ENCODE measurements at regions not wholly inside any gene's neighbourhood (a gene's known extent, or its start where the extent isn't known, plus 50 kb on each side); places are given as distances from the start of the nearest gene placed in this dataset.
"Not testable (repeated sequence)": the region's sequence is repeated elsewhere in the genome, so short reads cannot be mapped to it uniquely, and the experiment has no call there.

DNA sequence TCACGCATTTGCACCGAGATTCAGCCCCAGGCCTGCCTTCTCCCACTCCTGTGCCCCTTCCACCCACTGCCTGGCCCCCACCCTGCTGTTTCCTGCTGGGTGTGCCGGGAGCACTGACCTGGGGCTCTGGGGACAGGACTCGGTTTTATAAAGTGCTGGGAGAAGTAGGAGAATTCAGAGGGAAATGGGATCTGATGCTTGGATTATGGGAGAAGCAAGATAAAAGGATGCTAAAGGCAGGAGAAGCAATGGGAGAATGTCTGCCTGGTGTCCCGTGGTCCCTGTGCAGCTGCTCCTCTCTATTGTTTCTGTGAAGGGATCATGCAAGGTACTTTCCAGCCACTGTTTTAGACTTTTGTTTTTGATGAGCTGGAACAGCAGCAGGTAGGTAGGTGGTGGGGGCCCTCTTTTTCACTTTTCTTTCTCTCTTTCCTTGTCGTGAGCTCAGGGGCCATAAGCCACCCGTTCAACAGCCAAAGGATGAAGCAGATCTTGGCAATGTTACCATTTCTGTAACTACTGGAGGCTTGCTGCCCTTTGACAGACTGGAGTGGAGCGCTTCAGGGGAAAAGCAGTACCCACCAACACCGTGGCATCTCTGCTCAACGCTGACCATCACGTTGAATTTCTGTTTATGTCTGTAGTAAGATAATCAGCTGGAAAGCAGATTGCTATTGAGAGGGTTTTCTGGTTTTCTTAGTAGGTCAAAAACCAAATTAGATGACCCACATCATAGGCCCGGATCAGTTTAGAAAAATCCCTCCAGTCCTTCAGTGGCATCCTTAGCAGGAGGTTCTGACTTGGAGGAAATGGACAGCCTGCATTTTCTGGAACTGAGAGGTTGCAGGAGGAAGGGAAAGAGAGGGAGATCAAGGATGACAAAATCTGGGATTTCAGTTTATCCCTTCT lies 63.8 kb upstream of the ENPP6 start:
- no peak for DNase-seq (ENCODE audit: low read depth)

DNA sequence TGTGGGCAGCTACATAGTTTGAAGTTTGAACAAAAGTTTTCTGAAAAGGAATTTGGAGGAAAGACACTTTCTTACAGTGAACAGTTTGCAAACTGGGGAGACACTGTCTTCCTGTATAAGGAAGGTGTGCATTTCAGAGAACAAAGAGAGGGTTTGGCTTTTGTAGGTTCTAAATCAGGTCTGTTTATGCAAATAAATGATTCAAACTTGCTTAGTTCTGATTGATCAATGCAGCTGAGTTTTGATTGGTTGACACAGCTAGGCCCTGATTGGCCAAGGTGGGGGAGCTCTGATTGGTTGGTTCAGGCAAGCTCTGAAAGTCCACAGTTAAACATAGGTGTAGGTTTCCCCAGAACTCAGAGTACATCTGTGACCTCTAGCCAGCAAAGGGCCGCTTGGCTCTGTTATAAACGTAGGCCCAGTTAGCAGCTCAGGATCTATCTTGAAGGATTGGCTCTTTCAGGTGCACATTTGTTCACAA lies 63.0 kb upstream of the ENPP6 start:
- DNase-seq (ENCODE audit: low read depth), result no peak

DNA sequence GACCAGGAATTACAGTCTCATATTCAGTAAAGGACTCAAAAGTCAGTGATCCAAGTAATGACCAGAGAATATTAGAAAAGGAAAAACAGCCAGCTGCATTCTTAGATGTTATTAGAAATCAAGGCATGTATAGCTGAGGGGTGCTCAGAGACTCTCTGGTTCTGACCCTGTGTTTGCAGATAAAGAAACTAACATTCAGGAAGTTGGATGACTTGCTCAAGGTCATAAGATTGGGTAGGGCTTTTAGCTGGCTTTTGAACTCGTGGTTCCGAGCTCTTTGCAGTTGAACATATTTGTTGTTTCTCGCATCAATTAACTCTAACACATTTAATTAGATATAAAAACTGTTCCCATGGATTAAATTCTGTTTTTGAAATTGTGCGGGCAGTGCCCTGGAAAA lies 62.5 kb upstream of the ENPP6 start:
- DNase-seq (ENCODE audit: low read depth), result no peak

DNA sequence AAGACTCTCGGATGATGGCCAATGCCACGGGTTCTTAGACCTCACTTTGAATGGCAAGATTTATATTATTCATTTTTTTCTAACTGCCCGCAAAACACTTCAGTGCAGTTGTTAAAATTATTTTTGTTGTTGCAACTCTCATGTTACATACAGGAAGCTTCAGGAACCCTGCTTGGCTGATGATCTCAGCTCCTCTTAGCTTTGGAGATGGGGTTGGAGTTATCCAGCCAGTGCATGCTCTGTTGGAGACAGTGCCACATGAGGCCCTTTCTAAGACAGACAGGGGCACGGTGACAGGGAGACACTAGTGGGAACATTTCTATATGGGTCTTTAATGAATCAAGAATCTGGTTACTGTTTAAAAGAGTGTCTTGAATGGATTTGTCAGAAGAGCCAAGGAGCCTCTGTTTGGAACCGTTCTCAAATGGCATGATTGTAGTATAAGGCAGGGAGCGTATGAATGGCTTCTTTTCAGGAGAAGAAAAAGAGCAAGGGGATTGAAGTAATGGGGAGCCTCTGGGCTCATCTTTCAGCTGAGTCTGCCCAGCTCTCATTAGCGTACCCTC lies 61.9 kb upstream of the ENPP6 start:
- DNase-seq (ENCODE audit: low read depth), result no peak

DNA sequence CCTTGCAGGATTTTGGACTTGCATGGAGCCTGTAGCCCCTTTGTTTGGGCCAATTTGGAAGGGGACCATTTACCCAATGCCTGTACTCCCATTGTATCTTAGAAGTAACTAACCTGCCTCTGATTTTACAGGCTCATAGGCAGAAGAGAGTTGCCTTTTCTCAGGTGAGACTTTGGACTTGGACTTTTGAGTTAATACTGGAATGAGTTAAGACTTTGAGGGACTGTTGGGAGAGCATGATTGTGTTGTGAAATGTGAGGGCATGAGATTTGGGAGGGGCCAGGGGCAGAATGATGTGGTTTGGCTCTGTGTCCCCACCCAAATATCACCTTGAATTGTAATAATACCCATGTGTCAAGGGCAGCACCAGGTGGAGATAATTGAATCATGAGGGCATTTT lies 60.1 kb upstream of the ENPP6 start:
- not testable (repeated sequence) for DNase-seq (ENCODE audit: low read depth)

DNA sequence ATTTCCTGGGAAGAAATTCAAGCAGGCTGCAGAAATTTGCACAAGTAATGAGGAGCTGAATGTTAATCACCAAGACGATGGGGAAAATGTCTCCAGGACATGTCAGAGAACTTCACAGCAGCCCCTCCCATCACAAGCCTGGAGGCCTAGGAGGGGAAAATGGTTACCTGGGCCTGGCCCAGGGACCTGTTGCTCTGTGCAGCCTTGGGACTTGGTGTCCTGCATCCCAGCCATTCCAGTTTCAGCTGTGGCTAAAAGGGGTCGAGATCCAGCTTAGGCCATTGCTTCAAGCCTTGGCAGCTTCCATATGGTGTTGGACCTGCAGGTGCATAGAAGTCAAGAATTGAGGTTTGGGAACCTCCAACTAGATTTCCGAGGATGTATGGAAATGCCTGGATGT lies 59.3 kb upstream of the ENPP6 start:
- DNase-seq (ENCODE audit: low read depth), result not testable (repeated sequence)

DNA sequence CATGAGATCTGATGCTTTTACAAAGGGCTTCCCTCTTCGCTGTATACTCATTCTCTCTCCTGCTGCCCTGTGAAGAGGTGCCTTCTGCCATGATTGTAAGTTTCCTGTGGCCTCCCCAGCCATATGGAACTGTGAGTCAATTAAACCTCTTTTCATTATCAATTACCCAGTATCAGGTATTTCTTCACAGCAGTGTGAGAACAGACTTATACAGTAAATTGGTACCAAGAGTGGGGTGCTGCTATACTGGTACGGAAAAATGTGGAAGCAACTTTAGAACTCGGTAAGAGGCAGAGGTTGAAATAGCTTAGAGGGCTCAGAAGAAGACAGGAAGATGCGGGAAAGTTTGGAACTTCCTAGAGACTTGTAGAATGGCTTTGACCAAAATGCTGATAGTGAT lies 58.7 kb upstream of the ENPP6 start:
- not testable (repeated sequence) for DNase-seq (ENCODE audit: low read depth)

DNA sequence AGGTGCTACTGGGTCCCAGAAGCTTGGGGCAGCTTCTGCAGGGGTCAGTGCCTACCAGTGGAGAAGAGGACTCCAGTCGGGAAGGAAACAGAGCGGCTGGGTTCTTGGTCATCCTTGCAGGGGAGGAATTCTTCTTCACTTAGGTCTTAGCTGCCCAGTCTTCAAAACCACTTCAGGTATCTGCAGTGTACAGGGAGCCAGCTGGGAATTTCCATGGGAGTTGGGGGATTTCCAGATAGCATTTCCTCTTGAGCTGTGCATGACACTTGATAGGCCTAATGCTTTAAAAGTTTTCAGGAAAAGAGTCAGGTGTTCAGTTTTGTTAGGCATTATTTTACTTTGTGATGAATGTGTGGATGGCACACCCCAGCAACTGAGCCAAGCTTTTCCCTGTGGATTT lies 58.1 kb upstream of the ENPP6 start:
- no peak for DNase-seq (ENCODE audit: low read depth)

DNA sequence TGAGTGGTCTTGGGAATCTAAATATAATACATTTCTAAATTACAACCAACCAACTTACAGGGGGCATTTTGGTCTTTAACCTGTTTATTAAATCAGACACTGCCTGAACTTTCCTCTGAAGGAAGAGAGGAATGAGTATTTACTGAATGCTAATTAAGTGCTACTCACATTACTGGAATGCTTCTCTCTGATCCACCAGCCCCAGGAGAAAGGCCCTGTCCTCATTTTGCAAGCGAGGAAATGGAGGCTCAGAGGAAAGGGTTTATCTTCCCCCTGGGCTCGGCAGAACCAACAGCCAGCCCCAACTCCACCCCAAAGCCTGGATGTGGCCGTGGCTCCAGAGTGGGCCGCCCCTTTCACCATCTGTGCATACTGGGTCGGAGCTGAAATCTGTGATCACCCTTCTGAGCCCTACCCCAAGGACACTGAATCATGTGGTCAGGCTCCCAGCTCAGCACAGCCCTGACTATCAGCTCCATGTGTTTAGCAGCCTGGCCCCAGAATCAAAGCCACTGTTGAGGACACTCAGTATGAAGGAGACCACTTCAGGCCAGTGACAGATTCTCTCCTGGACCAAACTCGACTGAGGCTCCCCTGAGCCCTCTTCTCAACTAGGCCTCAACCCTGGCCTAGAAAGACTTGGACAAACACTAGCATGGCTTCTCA lies 56.7 kb upstream of the ENPP6 start:
- DNase-seq (ENCODE audit: low read depth), result no peak

DNA sequence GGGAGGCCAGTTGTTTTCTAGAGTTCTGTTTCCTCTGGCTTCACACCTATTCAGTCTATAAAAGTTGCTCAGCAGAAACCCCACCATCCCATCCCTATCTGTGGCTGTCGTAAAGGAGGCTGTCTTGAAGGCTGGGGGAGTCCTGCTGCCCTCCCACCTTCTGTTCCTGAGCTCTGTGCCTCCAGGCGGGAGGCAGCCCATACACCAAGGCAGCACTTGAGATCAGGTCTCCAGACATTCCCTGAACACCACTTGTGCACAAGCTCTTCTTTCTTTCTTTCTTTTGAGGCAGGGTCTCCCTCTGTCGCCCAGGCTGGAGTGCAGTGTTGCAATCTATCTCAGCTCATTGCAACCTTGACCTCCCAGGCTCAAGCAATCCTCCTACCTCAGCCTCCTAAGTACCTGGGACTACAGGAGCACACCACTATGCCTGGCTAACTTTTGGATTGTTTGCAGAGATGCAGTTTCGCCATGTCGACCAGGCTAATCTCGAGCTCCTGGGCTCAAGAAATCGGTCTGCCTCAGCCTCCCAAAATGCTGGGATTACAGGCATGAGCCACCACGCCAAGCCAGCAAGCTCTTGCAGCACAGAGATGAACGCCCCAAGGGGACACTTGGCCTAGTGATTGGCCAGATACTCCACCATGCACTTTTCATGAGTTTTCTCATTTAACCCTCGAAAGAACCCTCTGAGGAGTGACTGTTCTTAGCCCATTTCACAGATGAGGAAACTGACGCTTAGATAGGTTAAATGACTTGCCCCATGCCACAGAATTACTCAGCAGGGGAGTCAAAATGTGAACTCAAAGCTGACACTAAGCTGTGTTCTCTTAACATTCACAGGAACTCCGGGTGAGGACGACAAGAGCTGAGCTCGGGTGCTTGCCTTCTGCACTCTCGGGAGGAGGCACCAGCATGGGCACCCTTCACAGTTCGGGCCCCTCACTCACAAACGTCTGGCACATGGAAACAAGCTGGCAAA lies 55.8 kb upstream of the ENPP6 start:
- no peak for DNase-seq (ENCODE audit: low read depth)

DNA sequence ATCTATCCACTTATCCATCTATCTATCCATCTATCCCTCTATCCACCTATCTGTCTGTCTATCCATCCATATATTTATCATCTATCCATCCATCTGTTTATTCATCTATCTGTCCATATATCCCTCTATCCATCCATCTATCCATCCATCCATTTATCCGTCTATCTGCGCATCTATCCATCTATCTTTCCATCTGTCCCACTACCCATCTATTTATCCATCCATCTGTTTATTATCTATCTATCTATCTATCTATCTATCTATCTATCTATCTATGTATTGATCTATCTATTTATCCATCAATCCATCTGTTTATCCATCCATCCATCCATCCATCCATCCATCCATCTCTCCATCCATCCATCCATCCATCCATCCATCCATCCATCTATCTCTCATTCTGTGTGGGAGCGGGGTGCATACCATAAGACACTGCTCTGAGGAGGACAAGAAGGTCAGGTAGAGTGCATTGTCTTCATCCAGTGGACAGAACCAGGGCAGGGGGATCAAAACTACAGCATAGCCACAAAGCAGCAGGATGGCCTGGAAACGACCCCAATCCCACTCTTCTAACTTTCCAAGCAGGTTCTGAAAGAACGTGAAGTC lies 53.2 kb upstream of the ENPP6 start:
- no peak for DNase-seq (ENCODE audit: low read depth)

DNA sequence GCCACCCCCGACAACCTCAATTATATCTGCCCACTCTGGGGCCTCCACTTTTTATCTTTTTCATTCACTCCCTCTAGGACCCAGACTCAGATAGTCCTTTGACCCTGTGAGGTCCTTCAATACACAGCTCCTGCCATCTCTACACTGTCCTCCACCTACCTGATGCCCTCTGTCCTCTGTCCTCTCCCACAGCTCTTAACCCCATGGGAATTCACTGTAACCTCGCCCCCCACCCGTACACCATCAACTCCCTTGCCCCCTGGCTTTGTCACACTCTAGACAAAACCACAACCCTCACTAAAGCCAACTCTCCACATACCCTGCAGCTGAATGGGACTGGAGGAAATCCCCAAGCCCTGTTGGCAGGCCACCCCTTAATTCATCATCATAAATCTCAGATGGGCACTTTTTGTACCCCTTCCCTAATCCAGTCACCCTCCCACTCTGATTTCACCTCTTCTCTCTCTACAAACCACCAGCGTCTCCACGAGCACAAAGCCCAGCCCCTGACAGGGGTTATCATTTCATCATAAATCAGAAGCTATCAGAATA lies 52.3 kb upstream of the ENPP6 start:
- DNase-seq (ENCODE audit: low read depth), result no peak

DNA sequence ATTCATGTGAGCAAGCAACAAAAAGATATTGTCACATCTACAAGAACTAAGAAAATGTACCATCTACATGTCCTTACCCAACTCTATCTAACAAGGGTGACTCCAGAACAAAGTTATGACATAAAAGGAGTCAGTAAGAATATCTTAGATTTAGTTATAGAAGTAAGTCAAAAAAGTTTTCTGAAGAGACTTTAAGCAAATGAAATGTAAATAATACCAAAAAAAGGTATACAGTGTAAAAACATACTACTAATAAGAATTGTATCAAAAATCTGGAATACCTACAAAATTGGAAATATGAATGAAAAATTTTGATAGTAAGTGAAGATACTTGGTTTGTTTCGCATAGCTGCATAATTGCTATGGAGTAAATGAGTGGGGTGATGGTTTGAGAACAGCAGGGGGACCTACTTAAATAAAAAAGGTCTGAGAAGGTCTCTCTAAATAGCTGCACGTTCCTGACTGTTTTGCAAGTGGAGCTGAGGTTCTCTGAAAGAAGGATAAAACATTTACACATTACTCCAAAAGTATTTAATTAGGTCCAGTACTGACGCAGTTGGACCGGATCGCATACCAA lies 51.0 kb upstream of the ENPP6 start:
- peak; percentile 34 for DNase-seq (ENCODE audit: low read depth)

DNA sequence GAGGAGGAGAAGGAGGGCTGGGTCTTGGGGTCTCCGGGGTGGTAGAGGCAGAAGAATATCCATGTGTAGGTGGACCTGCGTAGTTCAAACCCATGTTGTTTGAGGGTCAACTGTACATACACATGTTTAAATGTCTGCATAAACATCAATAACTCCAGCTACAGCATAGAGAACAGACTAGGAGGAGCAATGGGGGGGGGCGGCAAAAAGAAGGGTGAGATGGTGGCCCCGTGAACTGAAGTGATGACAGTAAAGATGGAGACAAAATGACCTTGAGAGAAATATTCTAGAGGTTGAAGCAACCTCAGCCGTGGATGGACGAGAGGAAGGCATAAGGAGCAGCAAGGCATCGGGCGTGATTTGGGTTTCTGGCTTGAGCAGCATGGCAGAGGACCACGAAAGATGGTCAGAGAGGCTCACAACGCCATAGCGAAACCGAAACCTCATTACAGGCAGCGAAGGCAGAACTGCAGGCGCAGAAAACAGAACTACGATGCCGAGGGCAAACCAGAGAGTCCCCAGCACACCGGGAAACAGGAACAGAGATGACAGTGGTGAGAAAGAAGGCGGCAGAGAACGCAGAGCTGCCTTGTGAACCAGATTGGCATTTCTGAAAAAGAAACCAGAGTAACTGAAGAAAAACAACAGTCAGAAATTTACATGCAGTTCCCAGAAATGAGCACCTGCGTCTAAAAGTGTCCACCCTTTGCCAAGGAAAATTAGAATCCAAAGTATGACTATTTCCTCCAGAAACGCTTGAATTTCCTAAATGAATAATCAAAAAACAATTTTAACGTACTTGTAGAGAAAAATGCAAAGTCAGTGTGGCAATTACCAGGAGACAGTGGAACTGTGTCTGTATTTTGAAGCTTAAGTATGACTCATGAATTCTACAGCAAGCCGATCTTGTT lies 50.3 kb upstream of the ENPP6 start:
- peak; percentile 78 for DNase-seq (ENCODE audit: low read depth)
